AG09309 (cell line): ENCODE measurements at regions not wholly inside any gene's neighbourhood (a gene's known extent, or its start where the extent isn't known, plus 50 kb on each side); places are given as distances from the start of the nearest gene placed in this dataset.
"Not testable (repeated sequence)": the region's sequence is repeated elsewhere in the genome, so short reads cannot be mapped to it uniquely, and the experiment has no call there.

Experiments used
- DNase-seq: peaks from one replicate; pipeline ENCODE4 v3.0.0-alpha.2; 2010; ENCODE audit warnings: low read depth
- H3K4me3 ChIP-seq: 2 replicates; pipeline ENCODE4 v1.5.1; 2011; ENCODE audit warnings: mild to moderate bottlenecking, low read depth, low read length, moderate library complexity; ENCODE audit not compliant: control insufficient read depth
- TF ChIP-seq, protein P1 (sequence below): IDR thresholded peaks from 2 replicates; pipeline ENCODE4 v1.5.1; 2011; ENCODE audit warnings: mild to moderate bottlenecking, low read depth, low read length, inconsistent platforms; ENCODE audit not compliant: insufficient read depth, control insufficient read depth; ENCODE audit errors: missing control alignments

DNA sequence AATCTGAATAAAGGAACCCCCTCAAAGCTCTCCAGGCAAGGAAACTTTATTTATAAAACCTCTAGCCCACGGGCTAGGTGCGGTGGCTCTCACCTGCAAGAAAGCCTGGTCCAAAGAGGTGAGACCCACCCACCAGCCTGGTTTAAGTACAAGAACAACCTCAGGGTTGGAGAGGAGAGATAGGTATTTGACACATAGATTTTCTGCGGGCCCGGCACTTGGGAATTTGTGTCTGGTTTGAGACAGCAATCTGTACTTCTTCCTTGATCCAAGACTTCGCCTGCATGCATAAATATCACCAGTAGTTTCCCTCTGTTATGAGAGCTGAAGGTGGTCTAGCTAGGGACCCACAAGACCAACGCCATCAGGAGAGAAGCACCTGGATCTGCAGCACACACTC is 73.2 kb upstream of the CAPRIN1 start:
- DNase-seq, result no peak
- no peak overlapping the region for H3K4me3 ChIP-seq
- TF ChIP-seq, protein P1, sequence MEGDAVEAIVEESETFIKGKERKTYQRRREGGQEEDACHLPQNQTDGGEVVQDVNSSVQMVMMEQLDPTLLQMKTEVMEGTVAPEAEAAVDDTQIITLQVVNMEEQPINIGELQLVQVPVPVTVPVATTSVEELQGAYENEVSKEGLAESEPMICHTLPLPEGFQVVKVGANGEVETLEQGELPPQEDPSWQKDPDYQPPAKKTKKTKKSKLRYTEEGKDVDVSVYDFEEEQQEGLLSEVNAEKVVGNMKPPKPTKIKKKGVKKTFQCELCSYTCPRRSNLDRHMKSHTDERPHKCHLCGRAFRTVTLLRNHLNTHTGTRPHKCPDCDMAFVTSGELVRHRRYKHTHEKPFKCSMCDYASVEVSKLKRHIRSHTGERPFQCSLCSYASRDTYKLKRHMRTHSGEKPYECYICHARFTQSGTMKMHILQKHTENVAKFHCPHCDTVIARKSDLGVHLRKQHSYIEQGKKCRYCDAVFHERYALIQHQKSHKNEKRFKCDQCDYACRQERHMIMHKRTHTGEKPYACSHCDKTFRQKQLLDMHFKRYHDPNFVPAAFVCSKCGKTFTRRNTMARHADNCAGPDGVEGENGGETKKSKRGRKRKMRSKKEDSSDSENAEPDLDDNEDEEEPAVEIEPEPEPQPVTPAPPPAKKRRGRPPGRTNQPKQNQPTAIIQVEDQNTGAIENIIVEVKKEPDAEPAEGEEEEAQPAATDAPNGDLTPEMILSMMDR, result no peak

DNA sequence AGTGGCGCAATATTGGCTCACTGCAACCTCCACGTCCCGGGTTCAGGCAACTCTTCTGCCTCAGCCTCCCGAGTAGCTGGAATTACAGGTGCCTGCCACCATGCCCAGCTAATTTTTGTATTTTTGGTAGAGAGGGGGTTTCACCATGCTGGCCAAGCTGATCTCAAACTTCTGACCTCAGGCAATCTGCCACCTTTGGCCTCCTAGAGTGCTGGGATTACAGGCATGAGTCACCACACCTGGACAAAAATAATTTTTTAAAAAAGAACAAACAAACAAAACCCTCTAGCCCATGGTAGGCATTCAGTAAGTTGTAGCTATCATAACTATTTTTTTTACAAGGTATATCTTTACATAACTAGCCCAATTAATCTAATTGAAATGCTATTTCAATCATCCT is 73.9 kb upstream of the CAPRIN1 start:
- TF ChIP-seq, protein P1, result no peak
- DNase-seq, result no peak
- H3K4me3 ChIP-seq, result no peak overlapping the region

DNA sequence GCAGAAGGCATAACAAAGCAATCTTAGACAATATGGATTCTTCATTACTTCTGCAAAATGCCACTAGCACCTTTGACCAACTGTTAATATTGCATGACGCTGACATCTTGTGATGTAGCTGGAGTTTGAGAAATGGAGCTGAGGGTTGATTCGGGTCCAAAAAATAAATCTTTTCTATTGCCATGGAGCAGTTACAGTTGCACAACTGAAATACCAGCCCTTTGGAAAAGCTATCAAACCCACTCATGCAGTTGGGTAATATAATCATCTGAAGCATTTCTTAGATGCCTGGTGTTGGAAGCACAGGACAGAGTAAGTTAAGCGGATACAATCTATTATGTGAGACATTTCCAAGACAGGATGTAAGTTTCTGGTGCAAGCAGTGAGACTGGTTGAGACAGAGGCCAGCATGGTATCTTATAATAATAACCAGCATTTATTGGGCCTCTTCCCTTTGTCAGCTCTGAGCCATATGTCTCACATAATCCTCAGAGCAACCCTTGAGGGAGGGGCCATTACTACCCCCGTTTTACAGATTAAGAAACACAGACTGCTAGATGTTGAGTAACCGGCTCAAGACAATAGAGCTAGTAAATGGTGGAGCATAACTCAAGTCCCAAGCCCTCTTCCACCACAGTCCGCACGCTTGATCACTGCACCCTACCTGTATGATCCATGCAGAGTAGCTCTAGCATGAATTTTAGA is 74.9 kb upstream of the CAPRIN1 start:
- peak; percentile 81 for DNase-seq
- TF ChIP-seq, protein P1, result no peak
- no peak overlapping the region for H3K4me3 ChIP-seq

DNA sequence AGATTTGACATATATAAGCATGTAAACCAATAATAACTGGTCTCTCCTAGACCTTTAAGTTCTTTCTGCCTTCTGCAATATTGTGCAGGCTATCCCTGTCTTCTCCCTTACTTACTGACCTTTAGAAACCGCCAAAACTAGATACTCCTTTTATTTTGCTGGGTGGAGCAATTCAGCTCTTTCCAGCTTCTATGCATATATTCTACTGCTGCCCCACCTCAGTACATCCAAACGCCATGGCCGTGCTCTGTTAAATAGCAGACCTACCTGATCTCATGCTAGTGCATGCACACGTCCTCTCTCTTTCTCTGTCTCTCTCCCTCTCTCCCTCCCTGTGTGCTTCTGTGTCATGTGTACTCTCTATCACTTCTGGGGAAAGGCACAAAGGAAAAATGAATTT is 76.7 kb upstream of the CAPRIN1 start:
- TF ChIP-seq, protein P1, result no peak
- no peak overlapping the region for H3K4me3 ChIP-seq
- DNase-seq, result no peak

DNA sequence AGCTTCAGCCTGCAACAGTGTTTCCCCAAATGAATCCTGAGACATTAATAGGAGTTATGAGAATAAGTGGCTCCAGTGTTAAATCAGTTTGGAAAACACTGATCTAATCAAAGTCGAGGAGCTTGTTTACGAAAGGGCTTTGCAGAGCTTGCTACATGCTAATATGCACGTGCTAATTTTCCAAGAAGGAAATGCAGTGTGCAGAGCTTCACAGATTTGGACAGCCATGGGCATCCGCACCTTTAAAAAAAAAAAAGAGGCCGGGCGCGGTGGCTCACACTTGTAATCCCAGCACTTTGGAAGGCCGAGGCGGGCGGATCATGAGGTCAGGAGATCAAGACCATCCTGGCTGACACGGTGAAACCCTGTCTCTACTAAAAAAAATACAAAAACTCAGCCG is 79.7 kb upstream of the LMO2 start:
- not testable (repeated sequence) for DNase-seq, H3K4me3 ChIP-seq

DNA sequence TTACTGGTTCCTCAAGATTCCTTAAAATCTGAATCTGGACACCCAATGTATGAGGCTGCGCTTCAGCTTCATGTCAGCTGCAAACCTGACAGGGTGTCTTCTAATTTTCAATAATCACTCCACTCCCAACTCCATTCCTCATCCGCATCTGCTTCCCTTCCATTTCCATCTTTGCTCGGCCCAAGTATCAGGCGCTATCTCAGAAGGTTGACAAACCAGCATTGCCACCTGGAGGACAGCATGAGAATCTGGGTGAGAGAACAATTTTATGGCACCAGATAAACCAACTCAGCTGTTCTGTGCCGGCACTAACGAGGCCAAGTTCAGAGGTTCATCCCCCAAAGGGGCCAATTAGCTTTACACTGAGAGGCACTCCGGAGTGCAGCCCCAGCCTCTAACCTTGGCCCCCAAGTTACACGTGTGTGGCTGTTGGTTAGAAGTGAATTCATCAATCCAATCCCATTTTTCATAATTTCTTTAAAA is 79.1 kb upstream of the LMO2 start:
- peak; percentile 10 for DNase-seq
- H3K4me3 ChIP-seq, result no peak overlapping the region

DNA sequence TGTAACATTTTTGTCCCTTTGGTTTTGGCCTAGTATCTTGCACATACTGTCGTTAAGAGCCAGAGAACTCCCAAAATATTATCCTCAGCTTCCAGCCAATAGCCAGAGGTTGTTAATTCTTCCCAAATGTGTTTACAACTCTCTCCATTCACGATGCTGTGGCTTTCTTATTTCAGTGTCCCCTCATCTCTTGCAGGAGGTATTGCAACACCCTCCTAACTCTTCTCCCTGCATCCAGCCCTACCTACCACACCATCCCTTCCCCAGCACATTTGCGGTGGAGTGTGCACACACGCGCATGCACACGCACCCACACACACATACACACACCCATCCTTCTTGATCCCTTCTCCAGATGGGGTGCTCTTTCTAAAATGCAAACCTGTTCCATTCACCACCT is 75.6 kb upstream of the LMO2 start:
- DNase-seq, result no peak
- H3K4me3 ChIP-seq, result no peak overlapping the region
- TF ChIP-seq, protein P1, result no peak

More for the DNA sequence above, 79.1 kb upstream of the LMO2 start:
- TF ChIP-seq, protein P1, result peak; percentile 77
